ENCODE measurements at regions not wholly inside any gene's neighbourhood (a gene's known extent, or its start where the extent isn't known, plus 50 kb on each side); places are given as distances from the start of the nearest gene placed in this dataset.

- WGBS (ENCODE audit: insufficient coverage, low coverage, low lambda C conversion rate, missing lambda C conversion rate), result 88% methylated on average over 1 of the region's 1 CpG
- intact Hi-C loops (cut with DNase I), result no loop called here
- ATAC-seq (no peak), DNase-seq (no peak)
- peaks cover 0 to 8% (median 3%) of the 10 kb centered on the region in 4 donors for H3K4me1 ChIP-seq
- no peak overlapping the region for H3K27ac ChIP-seq
- no peaks in the 10 kb centered on the region for H3K9me3 ChIP-seq
- H3K36me3 ChIP-seq, result no peaks in the 10 kb centered on the region
- H3K4me3 ChIP-seq, result no peak overlapping the region
- no peak for TF ChIP-seq POLR2A (IDR thresholded peaks at IDR 0.05)
- no peak for TF ChIP-seq CTCF (IDR thresholded peaks at IDR 0.05)
- no peaks in the 10 kb centered on the region for H3K27me3 ChIP-seq
Measured at GRCh38 chr10:94235461-94235860, 127.3 kb downstream of the NOC3L start.

GRCh38 chr10:94238006-94238617 lies 124.6 kb downstream of the NOC3L start:
- no peaks in the 10 kb centered on the region for H3K27me3 ChIP-seq
- H3K4me3 ChIP-seq, result no peak overlapping the region
- no peak for ATAC-seq
- H3K9me3 ChIP-seq, result no peaks in the 10 kb centered on the region
- DNase-seq, result no peak
- H3K36me3 ChIP-seq, result no peaks in the 10 kb centered on the region
- intact Hi-C loops (cut with DNase I), result no loop called here
- WGBS (ENCODE audit: insufficient coverage, low coverage, low lambda C conversion rate, missing lambda C conversion rate), result 71% methylated on average over 4 of the region's 4 CpGs
- TF ChIP-seq CTCF (IDR thresholded peaks at IDR 0.05) (no peak), POLR2A (IDR thresholded peaks at IDR 0.05) (no peak)
- peaks cover 0 to under 1% (median 0%) of the 10 kb centered on the region in 4 donors for H3K4me1 ChIP-seq
- no peak overlapping the region for H3K27ac ChIP-seq

- ATAC-seq (no peak), DNase-seq (no peak)
- Histone ChIP-seq H3K4me1 (no peaks in the 10 kb centered on the region), H3K27me3 (no peaks in the 10 kb centered on the region), H3K27ac (no peak overlapping the region), H3K36me3 (no peaks in the 10 kb centered on the region), H3K9me3 (no peaks in the 10 kb centered on the region), H3K4me3 (no peak overlapping the region)
- intact Hi-C loops (cut with DNase I), result no loop called here
- TF ChIP-seq CTCF (IDR thresholded peaks at IDR 0.05), result no peak
- TF ChIP-seq POLR2A (IDR thresholded peaks at IDR 0.05), result no peak
- WGBS (ENCODE audit: insufficient coverage, low coverage, low lambda C conversion rate, missing lambda C conversion rate), result 92% methylated on average over 6 of the region's 6 CpGs
Measured at GRCh38 chr10:94239696-94240095, 123.0 kb downstream of the NOC3L start.

- TF ChIP-seq POLR2A (IDR thresholded peaks at IDR 0.05) (no peak), CTCF (IDR thresholded peaks at IDR 0.05) (no peak)
- H3K4me3 ChIP-seq, result no peak overlapping the region
- no peak overlapping the region for H3K27ac ChIP-seq
- intact Hi-C loops (cut with DNase I), result no loop called here
- ATAC-seq (no peak), DNase-seq (no peak)
- WGBS (ENCODE audit: insufficient coverage, low coverage, low lambda C conversion rate, missing lambda C conversion rate), result 64% methylated on average over 5 of the region's 5 CpGs
- H3K36me3 ChIP-seq, result no peaks in the 10 kb centered on the region
- no peaks in the 10 kb centered on the region for H3K4me1 ChIP-seq
- H3K9me3 ChIP-seq, result no peaks in the 10 kb centered on the region
- H3K27me3 ChIP-seq, result no peaks in the 10 kb centered on the region
Measured at GRCh38 chr10:94240491-94240890, 122.2 kb downstream of the NOC3L start.

- 88% methylated on average over 2 of the region's 2 CpGs for WGBS (ENCODE audit: insufficient coverage, low coverage, low lambda C conversion rate, missing lambda C conversion rate)
- TF ChIP-seq POLR2A (IDR thresholded peaks at IDR 0.05) (no peak), CTCF (IDR thresholded peaks at IDR 0.05) (no peak)
- no peak for DNase-seq
- Histone ChIP-seq H3K4me1 (no peaks in the 10 kb centered on the region), H3K4me3 (no peak overlapping the region), H3K27me3 (no peaks in the 10 kb centered on the region), H3K27ac (no peak overlapping the region), H3K9me3 (no peaks in the 10 kb centered on the region), H3K36me3 (no peaks in the 10 kb centered on the region)
- ATAC-seq, result no peak
- intact Hi-C loops (cut with DNase I), result no loop called here
Measured at GRCh38 chr10:94240901-94241300, 121.8 kb downstream of the NOC3L start.

Measured in right lobe of liver (tissue), 6 donors.